Testis (tissue), 2 donors: ENCODE measurements at regions not wholly inside any gene's neighbourhood (a gene's known extent, or its start where the extent isn't known, plus 50 kb on each side); places are given as distances from the start of the nearest gene placed in this dataset.

ENCODE experiments used
- POLR2A ChIP-seq: fragments of 450-650 bp; IDR thresholded peaks from one replicate; pipeline ENCODE4 v1.6.1; 2017; ENCODE audit warnings: antibody characterized with exemption, mild to moderate bottlenecking, moderate library complexity
- TF ChIP-seq, protein P1 (sequence below), 3 experiments: fragments of 450-650 bp in 2 of 3; fragments of 200-600 bp in 1 of 3; sonication (generic) in 1 of 3; IDR thresholded peaks; one replicate each; pipeline ENCODE4 v1.5.1; 2016 to 2019; ENCODE audit warnings: antibody characterized with exemption in 3 of 3, mild to moderate bottlenecking in 2 of 3, moderate library complexity in 1 of 3

DNA sequence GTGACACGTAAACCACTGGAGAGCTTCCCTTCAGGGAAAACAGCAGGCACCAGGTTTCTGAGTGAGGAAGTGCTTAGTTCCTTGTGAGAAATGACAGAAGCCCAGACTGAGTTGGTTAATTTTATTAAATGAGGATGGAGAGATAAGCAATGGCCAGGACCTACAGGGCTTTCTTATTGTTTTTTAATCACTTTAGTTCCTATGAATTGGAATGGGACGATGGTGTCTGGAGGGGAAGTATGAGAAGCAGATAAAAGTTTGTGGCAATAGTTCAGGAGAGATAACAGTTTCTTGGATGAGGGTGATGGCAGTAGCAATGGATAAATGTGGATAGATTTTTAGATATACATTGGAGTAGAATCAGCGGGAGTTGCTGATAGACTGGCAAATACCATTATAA lies 86.5 kb upstream of the PTPRR start:
- TF ChIP-seq, protein P1, sequence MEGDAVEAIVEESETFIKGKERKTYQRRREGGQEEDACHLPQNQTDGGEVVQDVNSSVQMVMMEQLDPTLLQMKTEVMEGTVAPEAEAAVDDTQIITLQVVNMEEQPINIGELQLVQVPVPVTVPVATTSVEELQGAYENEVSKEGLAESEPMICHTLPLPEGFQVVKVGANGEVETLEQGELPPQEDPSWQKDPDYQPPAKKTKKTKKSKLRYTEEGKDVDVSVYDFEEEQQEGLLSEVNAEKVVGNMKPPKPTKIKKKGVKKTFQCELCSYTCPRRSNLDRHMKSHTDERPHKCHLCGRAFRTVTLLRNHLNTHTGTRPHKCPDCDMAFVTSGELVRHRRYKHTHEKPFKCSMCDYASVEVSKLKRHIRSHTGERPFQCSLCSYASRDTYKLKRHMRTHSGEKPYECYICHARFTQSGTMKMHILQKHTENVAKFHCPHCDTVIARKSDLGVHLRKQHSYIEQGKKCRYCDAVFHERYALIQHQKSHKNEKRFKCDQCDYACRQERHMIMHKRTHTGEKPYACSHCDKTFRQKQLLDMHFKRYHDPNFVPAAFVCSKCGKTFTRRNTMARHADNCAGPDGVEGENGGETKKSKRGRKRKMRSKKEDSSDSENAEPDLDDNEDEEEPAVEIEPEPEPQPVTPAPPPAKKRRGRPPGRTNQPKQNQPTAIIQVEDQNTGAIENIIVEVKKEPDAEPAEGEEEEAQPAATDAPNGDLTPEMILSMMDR (IDR thresholded peaks at IDR 0.05): no peak
- TF ChIP-seq POLR2A: no peak
